ENCODE measurements at regions not wholly inside any gene's neighbourhood (a gene's known extent, or its start where the extent isn't known, plus 50 kb on each side); places are given as distances from the start of the nearest gene placed in this dataset.

- H3K9me3 ChIP-seq (ENCODE audit: control insufficient read depth, insufficient read depth, low read length) = peaks cover 35% of the 10 kb centered on the region
- no peak overlapping the region for H3K9ac ChIP-seq (ENCODE audit: low read depth, low read length)
- H3K36me3 ChIP-seq (ENCODE audit: control insufficient read depth, insufficient read depth, low read length) = peaks cover 100% of the 10 kb centered on the region
- H3K27me3 ChIP-seq (ENCODE audit: control insufficient read depth, insufficient read depth, low read length) = no peaks in the 10 kb centered on the region
- no peak overlapping the region for H3K4me3 ChIP-seq (ENCODE audit: low read depth, low read length)
- H3K4me1 ChIP-seq (ENCODE audit: control insufficient read depth, insufficient read depth, low read length) = no peaks in the 10 kb centered on the region
These were observed 118.2 kb downstream of the SNRPN start for GRCh38 chr15:25072857-25073476.

GRCh38 chr15:25087137-25087536 is 132.3 kb downstream of the SNRPN start:
- peaks cover 100% of the 10 kb centered on the region for H3K36me3 ChIP-seq (ENCODE audit: control insufficient read depth, insufficient read depth, low read length)
- no peak overlapping the region for H3K4me3 ChIP-seq (ENCODE audit: low read depth, low read length)
- no peaks in the 10 kb centered on the region for H3K4me1 ChIP-seq (ENCODE audit: control insufficient read depth, insufficient read depth, low read length)
- no peaks in the 10 kb centered on the region for H3K9me3 ChIP-seq (ENCODE audit: control insufficient read depth, insufficient read depth, low read length)
- no peak overlapping the region for H3K9ac ChIP-seq (ENCODE audit: low read depth, low read length)
- H3K27me3 ChIP-seq (ENCODE audit: control insufficient read depth, insufficient read depth, low read length) = no peaks in the 10 kb centered on the region

- no peak overlapping the region for H3K9ac ChIP-seq (ENCODE audit: low read depth, low read length)
- H3K4me1 ChIP-seq (ENCODE audit: control insufficient read depth, insufficient read depth, low read length) = no peaks in the 10 kb centered on the region
- no peak overlapping the region for H3K4me3 ChIP-seq (ENCODE audit: low read depth, low read length)
- no peaks in the 10 kb centered on the region for H3K27me3 ChIP-seq (ENCODE audit: control insufficient read depth, insufficient read depth, low read length)
- H3K36me3 ChIP-seq (ENCODE audit: control insufficient read depth, insufficient read depth, low read length) = peaks cover 98% of the 10 kb centered on the region
- H3K9me3 ChIP-seq (ENCODE audit: control insufficient read depth, insufficient read depth, low read length) = no peaks in the 10 kb centered on the region
These were observed 133.5 kb downstream of the SNRPN start for GRCh38 chr15:25088261-25088790.

GRCh38 chr15:25089577-25089976 is 134.8 kb downstream of the SNRPN start:
- Histone ChIP-seq H3K9me3 (ENCODE audit: control insufficient read depth, insufficient read depth, low read length) (no peaks in the 10 kb centered on the region), H3K36me3 (ENCODE audit: control insufficient read depth, insufficient read depth, low read length) (peaks cover 98% of the 10 kb centered on the region), H3K4me3 (ENCODE audit: low read depth, low read length) (no peak overlapping the region), H3K9ac (ENCODE audit: low read depth, low read length) (no peak overlapping the region), H3K27me3 (ENCODE audit: control insufficient read depth, insufficient read depth, low read length) (no peaks in the 10 kb centered on the region), H3K4me1 (ENCODE audit: control insufficient read depth, insufficient read depth, low read length) (no peaks in the 10 kb centered on the region)

GRCh38 chr15:25090073-25090733 is 135.4 kb downstream of the SNRPN start:
- no peak overlapping the region for H3K4me3 ChIP-seq (ENCODE audit: low read depth, low read length)
- no peaks in the 10 kb centered on the region for H3K9me3 ChIP-seq (ENCODE audit: control insufficient read depth, insufficient read depth, low read length)
- H3K27me3 ChIP-seq (ENCODE audit: control insufficient read depth, insufficient read depth, low read length) = no peaks in the 10 kb centered on the region
- no peaks in the 10 kb centered on the region for H3K4me1 ChIP-seq (ENCODE audit: control insufficient read depth, insufficient read depth, low read length)
- no peak overlapping the region for H3K9ac ChIP-seq (ENCODE audit: low read depth, low read length)
- H3K36me3 ChIP-seq (ENCODE audit: control insufficient read depth, insufficient read depth, low read length) = peaks cover 98% of the 10 kb centered on the region

GRCh38 chr15:25091421-25092158 is 136.8 kb downstream of the SNRPN start:
- H3K27me3 ChIP-seq (ENCODE audit: control insufficient read depth, insufficient read depth, low read length) = no peaks in the 10 kb centered on the region
- H3K36me3 ChIP-seq (ENCODE audit: control insufficient read depth, insufficient read depth, low read length) = peaks cover 90% of the 10 kb centered on the region
- no peak overlapping the region for H3K4me3 ChIP-seq (ENCODE audit: low read depth, low read length)
- H3K9me3 ChIP-seq (ENCODE audit: control insufficient read depth, insufficient read depth, low read length) = no peaks in the 10 kb centered on the region
- no peaks in the 10 kb centered on the region for H3K4me1 ChIP-seq (ENCODE audit: control insufficient read depth, insufficient read depth, low read length)
- no peak overlapping the region for H3K9ac ChIP-seq (ENCODE audit: low read depth, low read length)

- Histone ChIP-seq H3K4me1 (ENCODE audit: control insufficient read depth, insufficient read depth, low read length) (no peaks in the 10 kb centered on the region), H3K9ac (ENCODE audit: low read depth, low read length) (no peak overlapping the region), H3K36me3 (ENCODE audit: control insufficient read depth, insufficient read depth, low read length) (peaks cover 90% of the 10 kb centered on the region), H3K27me3 (ENCODE audit: control insufficient read depth, insufficient read depth, low read length) (no peaks in the 10 kb centered on the region), H3K4me3 (ENCODE audit: low read depth, low read length) (no peak overlapping the region), H3K9me3 (ENCODE audit: control insufficient read depth, insufficient read depth, low read length) (no peaks in the 10 kb centered on the region)
These were observed 137.9 kb downstream of the SNRPN start for GRCh38 chr15:25092661-25093060.

GRCh38 chr15:25093455-25094029 is 138.8 kb downstream of the SNRPN start:
- Histone ChIP-seq H3K36me3 (ENCODE audit: control insufficient read depth, insufficient read depth, low read length) (peaks cover 84% of the 10 kb centered on the region), H3K9ac (ENCODE audit: low read depth, low read length) (no peak overlapping the region)

GRCh38 chr15:25094066-25094465 is 139.3 kb downstream of the SNRPN start:
- H3K36me3 ChIP-seq (ENCODE audit: control insufficient read depth, insufficient read depth, low read length) = peaks cover 81% of the 10 kb centered on the region

More at GRCh38 chr15:25093455-25094029, 138.8 kb downstream of the SNRPN start:
- Histone ChIP-seq H3K4me1 (ENCODE audit: control insufficient read depth, insufficient read depth, low read length) (no peaks in the 10 kb centered on the region), H3K9me3 (ENCODE audit: control insufficient read depth, insufficient read depth, low read length) (no peaks in the 10 kb centered on the region), H3K27me3 (ENCODE audit: control insufficient read depth, insufficient read depth, low read length) (no peaks in the 10 kb centered on the region), H3K4me3 (ENCODE audit: low read depth, low read length) (no peak overlapping the region)

GRCh38 chr15:25094519-25094918 is 139.7 kb downstream of the SNRPN start:
- H3K9me3 ChIP-seq (ENCODE audit: control insufficient read depth, insufficient read depth, low read length) = no peaks in the 10 kb centered on the region
- no peak overlapping the region for H3K4me3 ChIP-seq (ENCODE audit: low read depth, low read length)
- H3K4me1 ChIP-seq (ENCODE audit: control insufficient read depth, insufficient read depth, low read length) = no peaks in the 10 kb centered on the region
- H3K9ac ChIP-seq (ENCODE audit: low read depth, low read length) = no peak overlapping the region
- no peaks in the 10 kb centered on the region for H3K27me3 ChIP-seq (ENCODE audit: control insufficient read depth, insufficient read depth, low read length)
- peaks cover 81% of the 10 kb centered on the region for H3K36me3 ChIP-seq (ENCODE audit: control insufficient read depth, insufficient read depth, low read length)

More at GRCh38 chr15:25094066-25094465, 139.3 kb downstream of the SNRPN start:
- Histone ChIP-seq H3K4me3 (ENCODE audit: low read depth, low read length) (no peak overlapping the region), H3K27me3 (ENCODE audit: control insufficient read depth, insufficient read depth, low read length) (no peaks in the 10 kb centered on the region), H3K9ac (ENCODE audit: low read depth, low read length) (no peak overlapping the region), H3K9me3 (ENCODE audit: control insufficient read depth, insufficient read depth, low read length) (no peaks in the 10 kb centered on the region), H3K4me1 (ENCODE audit: control insufficient read depth, insufficient read depth, low read length) (no peaks in the 10 kb centered on the region)

- peaks cover 80% of the 10 kb centered on the region for H3K36me3 ChIP-seq (ENCODE audit: control insufficient read depth, insufficient read depth, low read length)
These were observed 140.4 kb downstream of the SNRPN start for GRCh38 chr15:25095179-25095578.

More at GRCh38 chr15:25095179-25095578, 140.4 kb downstream of the SNRPN start:
- no peak overlapping the region for H3K4me3 ChIP-seq (ENCODE audit: low read depth, low read length)
- no peaks in the 10 kb centered on the region for H3K27me3 ChIP-seq (ENCODE audit: control insufficient read depth, insufficient read depth, low read length)
- no peak overlapping the region for H3K9ac ChIP-seq (ENCODE audit: low read depth, low read length)
- H3K9me3 ChIP-seq (ENCODE audit: control insufficient read depth, insufficient read depth, low read length) = no peaks in the 10 kb centered on the region
- H3K4me1 ChIP-seq (ENCODE audit: control insufficient read depth, insufficient read depth, low read length) = no peaks in the 10 kb centered on the region
